ENCODE measurements at regions not wholly inside any gene's neighbourhood (a gene's known extent, or its start where the extent isn't known, plus 50 kb on each side); places are given as distances from the start of the nearest gene placed in this dataset.
"Not testable (repeated sequence)": the region's sequence is repeated elsewhere in the genome, so short reads cannot be mapped to it uniquely, and the experiment has no call there.

DNA sequence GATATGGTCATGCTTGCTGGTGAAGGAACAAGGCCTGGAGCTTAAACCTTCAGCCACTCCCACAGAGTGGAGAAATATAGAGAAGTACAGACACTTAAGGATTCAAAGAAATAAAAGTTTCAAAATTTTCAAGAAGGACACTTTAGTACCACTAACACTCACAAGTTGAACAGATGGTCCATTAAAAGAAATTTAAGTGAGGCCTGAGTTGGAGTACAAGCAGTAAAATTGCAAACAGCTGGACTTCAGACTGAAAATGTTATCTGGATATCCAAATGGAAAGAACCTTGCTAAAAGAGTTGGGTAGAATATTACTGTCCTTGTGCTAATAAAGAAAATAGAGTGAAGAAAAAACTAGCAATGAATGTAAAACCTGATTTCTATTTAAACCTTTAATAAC is 397.1 kb upstream of the KCNMB2 start:
- no peaks in the 10 kb centered on the region for H3K79me2 ChIP-seq (ENCODE audit: insufficient read depth, low read length)
- no peaks in the 10 kb centered on the region for H3K9me3 ChIP-seq (ENCODE audit: insufficient read depth, low read depth, low read length)
- no peak overlapping the region; the same call in 1 of the 2 replicates for H2AFZ ChIP-seq (ENCODE audit: low read length)
- H3K36me3 ChIP-seq (ENCODE audit: insufficient read depth, low read length) = no peaks in the 10 kb centered on the region
- H3K9ac ChIP-seq (ENCODE audit: low read depth, low read length, poor library complexity, severe bottlenecking) = no peak overlapping the region
- no peaks in the 10 kb centered on the region for H3K4me1 ChIP-seq (ENCODE audit: insufficient read depth, low read length, poor library complexity, severe bottlenecking)
- no peaks in the 10 kb centered on the region for H3K27me3 ChIP-seq (ENCODE audit: insufficient read depth, low read length, poor library complexity, severe bottlenecking)
- no peak overlapping the region for H3K4me3 ChIP-seq (ENCODE audit: low read length, poor library complexity, severe bottlenecking)
- H3K9me2 ChIP-seq (replicated peaks; ENCODE audit: low read depth, low read length) = no peaks in the 10 kb centered on the region
- H3F3A ChIP-seq (ENCODE audit: low read depth) = no peaks in the 10 kb centered on the region
- no peak for TF ChIP-seq EZH2phosphoT487 (IDR thresholded peaks at IDR 0.05; ENCODE audit: borderline replicate concordance)
- TF ChIP-seq, protein P1, sequence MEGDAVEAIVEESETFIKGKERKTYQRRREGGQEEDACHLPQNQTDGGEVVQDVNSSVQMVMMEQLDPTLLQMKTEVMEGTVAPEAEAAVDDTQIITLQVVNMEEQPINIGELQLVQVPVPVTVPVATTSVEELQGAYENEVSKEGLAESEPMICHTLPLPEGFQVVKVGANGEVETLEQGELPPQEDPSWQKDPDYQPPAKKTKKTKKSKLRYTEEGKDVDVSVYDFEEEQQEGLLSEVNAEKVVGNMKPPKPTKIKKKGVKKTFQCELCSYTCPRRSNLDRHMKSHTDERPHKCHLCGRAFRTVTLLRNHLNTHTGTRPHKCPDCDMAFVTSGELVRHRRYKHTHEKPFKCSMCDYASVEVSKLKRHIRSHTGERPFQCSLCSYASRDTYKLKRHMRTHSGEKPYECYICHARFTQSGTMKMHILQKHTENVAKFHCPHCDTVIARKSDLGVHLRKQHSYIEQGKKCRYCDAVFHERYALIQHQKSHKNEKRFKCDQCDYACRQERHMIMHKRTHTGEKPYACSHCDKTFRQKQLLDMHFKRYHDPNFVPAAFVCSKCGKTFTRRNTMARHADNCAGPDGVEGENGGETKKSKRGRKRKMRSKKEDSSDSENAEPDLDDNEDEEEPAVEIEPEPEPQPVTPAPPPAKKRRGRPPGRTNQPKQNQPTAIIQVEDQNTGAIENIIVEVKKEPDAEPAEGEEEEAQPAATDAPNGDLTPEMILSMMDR (conservative IDR thresholded peaks at IDR 0.05; ENCODE audit: low read length) = no peak
- H3K4me2 ChIP-seq (ENCODE audit: low read depth, low read length, poor library complexity, severe bottlenecking) = no peak overlapping the region
- H4K20me1 ChIP-seq (ENCODE audit: insufficient read depth, low read length, poor library complexity, severe bottlenecking) = no peaks in the 10 kb centered on the region

DNA sequence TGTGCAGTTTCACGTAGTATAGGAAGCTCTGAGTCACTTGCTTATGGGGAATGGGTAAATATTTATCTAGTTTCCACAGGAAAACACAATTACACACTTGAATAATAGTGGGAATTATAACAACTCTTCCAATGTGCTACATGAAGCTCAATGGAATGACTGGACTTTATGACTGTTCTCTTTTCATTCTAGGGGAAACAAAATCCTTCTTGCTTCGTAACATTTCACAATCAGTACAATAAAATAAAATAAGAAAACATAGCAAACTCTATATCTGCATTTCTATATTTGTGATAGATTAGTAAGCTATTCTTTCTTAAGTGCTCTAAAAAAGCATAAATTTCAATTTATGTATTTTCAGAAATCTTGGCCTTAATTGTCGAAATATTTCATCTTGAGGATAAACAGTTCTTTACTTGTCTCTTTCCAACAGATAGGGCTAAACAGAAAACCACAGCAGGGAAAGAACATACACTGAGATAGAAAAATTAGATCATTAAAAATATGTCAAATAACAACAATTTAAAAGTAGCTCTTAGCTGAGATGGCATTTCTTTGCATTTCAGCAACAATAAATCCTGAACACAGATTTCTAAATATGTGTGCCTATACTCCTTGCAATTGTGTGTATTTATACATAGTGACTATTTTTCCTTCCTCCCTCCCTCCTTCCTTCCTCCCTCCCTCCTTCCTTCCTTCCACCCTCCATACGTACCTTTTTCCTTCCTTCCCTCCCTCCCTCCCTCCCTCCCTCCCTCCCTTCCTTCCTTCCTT is 395.5 kb upstream of the KCNMB2 start:
- Histone ChIP-seq H3K4me1 (ENCODE audit: insufficient read depth, low read length, poor library complexity, severe bottlenecking) (no peaks in the 10 kb centered on the region), H3F3A (ENCODE audit: low read depth) (no peaks in the 10 kb centered on the region; the same call in 1 of the 2 replicates), H3K4me2 (ENCODE audit: low read depth, low read length, poor library complexity, severe bottlenecking) (no peak overlapping the region), H4K20me1 (ENCODE audit: insufficient read depth, low read length, poor library complexity, severe bottlenecking) (no peaks in the 10 kb centered on the region), H3K79me2 (ENCODE audit: insufficient read depth, low read length) (no peaks in the 10 kb centered on the region), H3K9me3 (ENCODE audit: insufficient read depth, low read depth, low read length) (no peaks in the 10 kb centered on the region), H3K4me3 (ENCODE audit: low read length, poor library complexity, severe bottlenecking) (no peak overlapping the region), H3K27me3 (ENCODE audit: insufficient read depth, low read length, poor library complexity, severe bottlenecking) (no peaks in the 10 kb centered on the region), H3K36me3 (ENCODE audit: insufficient read depth, low read length) (no peaks in the 10 kb centered on the region), H3K9me2 (replicated peaks; ENCODE audit: low read depth, low read length) (no peaks in the 10 kb centered on the region), H2AFZ (ENCODE audit: low read length) (no peak overlapping the region), H3K9ac (ENCODE audit: low read depth, low read length, poor library complexity, severe bottlenecking) (no peak overlapping the region)
- no peak for TF ChIP-seq EZH2phosphoT487 (IDR thresholded peaks at IDR 0.05; ENCODE audit: borderline replicate concordance)
- TF ChIP-seq, protein P1 (conservative IDR thresholded peaks at IDR 0.05; ENCODE audit: low read length) = no peak

DNA sequence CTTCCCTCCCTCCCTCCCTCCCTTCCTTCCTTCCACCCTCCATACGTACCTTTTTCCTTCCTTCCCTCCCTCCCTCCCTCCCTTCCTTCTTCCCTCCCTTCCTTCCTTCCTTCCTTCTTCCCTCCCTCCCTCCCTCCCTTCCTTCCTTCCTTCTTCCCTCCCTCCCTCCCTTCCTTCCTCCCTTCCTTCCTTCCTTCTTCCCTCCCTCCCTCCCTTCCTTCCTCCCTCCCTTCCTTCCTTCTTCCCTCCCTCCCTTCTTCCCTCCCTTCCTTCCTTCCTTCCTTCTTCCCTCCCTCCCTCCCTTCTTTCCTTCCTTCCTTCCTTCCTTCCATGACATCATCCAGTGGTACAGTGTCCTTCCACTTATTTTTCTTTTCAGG is 394.9 kb upstream of the KCNMB2 start:
- not testable (repeated sequence) for H3K79me2 ChIP-seq (ENCODE audit: insufficient read depth, low read length); H3K9me2 ChIP-seq (replicated peaks; ENCODE audit: low read depth, low read length); H3K9me3 ChIP-seq (ENCODE audit: insufficient read depth, low read depth, low read length); H3F3A ChIP-seq (ENCODE audit: low read depth); H3K9ac ChIP-seq (ENCODE audit: low read depth, low read length, poor library complexity, severe bottlenecking); H3K36me3 ChIP-seq (ENCODE audit: insufficient read depth, low read length); H3K4me1 ChIP-seq (ENCODE audit: insufficient read depth, low read length, poor library complexity, severe bottlenecking); H3K27me3 ChIP-seq (ENCODE audit: insufficient read depth, low read length, poor library complexity, severe bottlenecking); H3K4me3 ChIP-seq (ENCODE audit: low read length, poor library complexity, severe bottlenecking); H3K4me2 ChIP-seq (ENCODE audit: low read depth, low read length, poor library complexity, severe bottlenecking); H4K20me1 ChIP-seq (ENCODE audit: insufficient read depth, low read length, poor library complexity, severe bottlenecking); H2AFZ ChIP-seq (ENCODE audit: low read length)

DNA sequence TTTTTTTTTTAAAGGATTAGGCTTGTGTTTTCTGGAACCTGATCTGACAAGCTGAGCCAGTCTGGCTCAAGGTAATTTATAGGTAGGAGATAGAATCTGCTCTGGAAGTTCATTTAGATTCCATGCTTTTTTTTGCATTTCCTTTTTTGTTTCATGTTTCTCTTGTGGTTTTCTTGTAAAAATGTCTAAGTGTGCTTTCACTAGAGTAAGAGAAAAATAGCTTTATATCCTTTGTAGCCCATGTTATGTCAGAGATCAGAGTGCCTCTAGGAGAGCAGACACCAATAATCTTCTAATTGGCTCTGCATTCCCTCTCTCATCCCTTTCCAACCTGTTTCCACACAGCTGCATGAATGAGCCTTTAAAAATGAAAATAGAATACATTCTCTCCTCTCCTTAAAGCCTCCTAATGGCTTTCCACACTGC is 389.8 kb upstream of the KCNMB2 start:
- Histone ChIP-seq H3F3A (ENCODE audit: low read depth) (no peaks in the 10 kb centered on the region; the same call in 1 of the 2 replicates), H3K4me2 (ENCODE audit: low read depth, low read length, poor library complexity, severe bottlenecking) (no peak overlapping the region), H3K4me3 (ENCODE audit: low read length, poor library complexity, severe bottlenecking) (no peak overlapping the region), H3K9me2 (replicated peaks; ENCODE audit: low read depth, low read length) (no peaks in the 10 kb centered on the region), H3K9ac (ENCODE audit: low read depth, low read length, poor library complexity, severe bottlenecking) (no peak overlapping the region), H3K27me3 (ENCODE audit: insufficient read depth, low read length, poor library complexity, severe bottlenecking) (no peaks in the 10 kb centered on the region), H2AFZ (ENCODE audit: low read length) (no peak overlapping the region), H3K79me2 (ENCODE audit: insufficient read depth, low read length) (no peaks in the 10 kb centered on the region), H3K4me1 (ENCODE audit: insufficient read depth, low read length, poor library complexity, severe bottlenecking) (peaks cover 3% of the 10 kb centered on the region), H4K20me1 (ENCODE audit: insufficient read depth, low read length, poor library complexity, severe bottlenecking) (no peaks in the 10 kb centered on the region), H3K36me3 (ENCODE audit: insufficient read depth, low read length) (no peaks in the 10 kb centered on the region), H3K9me3 (ENCODE audit: insufficient read depth, low read depth, low read length) (no peaks in the 10 kb centered on the region)
- TF ChIP-seq, protein P1 (conservative IDR thresholded peaks at IDR 0.05; ENCODE audit: low read length) = no peak
- TF ChIP-seq EZH2phosphoT487 (IDR thresholded peaks at IDR 0.05; ENCODE audit: borderline replicate concordance) = no peak

All from Loucy (cell line).